ENCODE measurements at regions not wholly inside any gene's neighbourhood (a gene's known extent, or its start where the extent isn't known, plus 50 kb on each side); places are given as distances from the start of the nearest gene placed in this dataset.

GRCh38 chr1:34639701-34640100, 115.1 kb upstream of the GJB5 start:
- no peak for TF ChIP-seq CTCF (IDR thresholded peaks at IDR 0.05)
- TF ChIP-seq POLR2A (IDR thresholded peaks at IDR 0.05) = no peak
- TF ChIP-seq POLR2AphosphoS5 (IDR thresholded peaks at IDR 0.05) = no peak
